B cell (primary cell): ENCODE measurements at regions not wholly inside any gene's neighbourhood (a gene's known extent, or its start where the extent isn't known, plus 50 kb on each side); places are given as distances from the start of the nearest gene placed in this dataset.
"Not testable (repeated sequence)": the region's sequence is repeated elsewhere in the genome, so short reads cannot be mapped to it uniquely, and the experiment has no call there.

ENCODE experiments used
- ATAC-seq: fragments of 200-7000 bp; cut with Tn5 transposase; one replicate; pipeline ENCODE4 v1.10.0; 2021; ENCODE audit warnings: low read depth, mild to moderate bottlenecking, moderate number of reproducible peaks, moderate library complexity
- CTCF ChIA-PET: fragments of 350-600 bp; sonication (Branson Sonifier 250); formaldehyde crosslinking; loops from one replicate; lab custom pipeline; 2021; ENCODE audit warnings: antibody characterized with exemption, inconsistent platforms; lab: Charles Lee
- POLR2A ChIA-PET: fragments of 350-600 bp; sonication (Branson Sonifier 250); formaldehyde crosslinking; loops from one replicate; lab custom pipeline; 2021; ENCODE audit warnings: antibody characterized with exemption; lab: Charles Lee
- DNase-seq: peaks from one replicate; pipeline ENCODE4 v3.0.0; 2013
- H2AFZ ChIP-seq: 2 replicates; pipeline ENCODE4 v1.6.1; 2012; ENCODE audit warnings: mild to moderate bottlenecking, low read depth, low read length; ENCODE audit not compliant: insufficient read depth, poor library complexity, severe bottlenecking
- H3K27ac ChIP-seq, 2 donors: 1 replicate in 1 of 2; 2 replicates in 1 of 2; pipeline ENCODE4 v1.5.1; 2012 to 2013; ENCODE audit warnings: low read length in 2 of 2, mild to moderate bottlenecking in 2 of 2, moderate library complexity in 1 of 2
- H3K27me3 ChIP-seq, 4 experiments: fragments of 200-600 bp in 1 of 4; sonication (generic) in 1 of 4; replicated peaks in 1 of 4; 1 replicate in 2 of 4; 2 replicates in 2 of 4; pipeline versions ENCODE4 v1.6.1 to v1.7.0; 2013 to 2016; ENCODE audit warnings: low read length in 3 of 4, mild to moderate bottlenecking in 2 of 4, mixed read lengths in 1 of 4, moderate library complexity in 1 of 4; ENCODE audit not compliant: insufficient read depth in 4 of 4, control insufficient read depth in 3 of 4; ENCODE audit errors: control extremely low read depth in 1 of 4
- H3K36me3 ChIP-seq, 2 experiments: replicated peaks in 1 of 2; 1 replicate in 1 of 2; 2 replicates in 1 of 2; pipeline versions ENCODE4 v1.6.1 to v1.7.1; 2013; ENCODE audit warnings: low read length in 1 of 2; ENCODE audit not compliant: insufficient read depth in 2 of 2, control insufficient read depth in 1 of 2; ENCODE audit errors: control extremely low read depth in 1 of 2, extremely low read depth in 1 of 2
- H3K4me1 ChIP-seq, 2 donors: fragments of 200-600 bp in 1 of 2; sonication (generic) in 1 of 2; 1 replicate in 1 of 2; 2 replicates in 1 of 2; pipeline versions ENCODE4 v1.5.1 to v1.6.1; 2013 to 2017; ENCODE audit warnings: low read length in 2 of 2; ENCODE audit not compliant: control insufficient read depth in 2 of 2, insufficient read depth in 2 of 2
- H3K4me2 ChIP-seq: replicated peaks from 2 replicates; pipeline ENCODE3; 2012; ENCODE audit warnings: mild to moderate bottlenecking, low read depth, low read length; ENCODE audit not compliant: poor library complexity, severe bottlenecking
- H3K4me3 ChIP-seq, 5 experiments: fragments of 200-600 bp in 1 of 5; sonication (generic) in 1 of 5; 1 replicate in 3 of 5; 2 replicates in 2 of 5; pipeline versions ENCODE4 v1.5.1 to v1.7.0; 2011 to 2016; ENCODE audit warnings: low read length in 4 of 5, mild to moderate bottlenecking in 4 of 5, low read depth in 2 of 5, control low read depth in 1 of 5, moderate library complexity in 1 of 5; ENCODE audit not compliant: insufficient read depth in 1 of 5; ENCODE audit errors: control extremely low read depth in 1 of 5, extremely low read depth in 1 of 5
- H3K79me2 ChIP-seq: fragments of 200-600 bp; sonication (generic); one replicate; pipeline ENCODE4 v1.6.0; 2016; ENCODE audit warnings: low read length; ENCODE audit not compliant: control insufficient read depth, insufficient read depth
- H3K9ac ChIP-seq: fragments of 200-600 bp; sonication (generic); 2 replicates; pipeline ENCODE4 v1.6.1; 2017; ENCODE audit warnings: mild to moderate bottlenecking, low read length, moderate library complexity
- H3K9me3 ChIP-seq, 3 donors: one replicate each; pipeline versions ENCODE4 v1.6.1 to v1.7.1; 2013; ENCODE audit warnings: low read length in 2 of 3; ENCODE audit not compliant: control insufficient read depth in 2 of 3, insufficient read depth in 1 of 3; ENCODE audit errors: control extremely low read depth in 1 of 3
- H4K20me1 ChIP-seq: 2 replicates; pipeline ENCODE4 v1.6.0; 2012; ENCODE audit warnings: mild to moderate bottlenecking, low read length; ENCODE audit not compliant: insufficient read depth, control insufficient read depth, poor library complexity, severe bottlenecking
- H3K27ac Mint-ChIP-seq: one replicate; pipeline ENCODE4 v1.8.0; 2021; ENCODE audit warnings: mixed read lengths
- H3K27me3 Mint-ChIP-seq: one replicate; pipeline ENCODE4 v1.8.0; 2021; ENCODE audit warnings: mixed read lengths
- H3K4me1 Mint-ChIP-seq: one replicate; pipeline ENCODE4 v1.8.0; 2021; ENCODE audit warnings: mixed read lengths
- H3K4me3 Mint-ChIP-seq: one replicate; pipeline ENCODE4 v1.8.0; 2021; ENCODE audit warnings: mixed read lengths
- H3K9me3 Mint-ChIP-seq: one replicate; pipeline ENCODE4 v1.8.0; 2022; ENCODE audit warnings: mixed read lengths; ENCODE audit not compliant: insufficient read depth
- EZH2 ChIP-seq: IDR thresholded peaks from 2 replicates; pipeline ENCODE4 v1.6.1; 2012; ENCODE audit warnings: borderline replicate concordance, low read depth, mild to moderate bottlenecking, moderate library complexity, low read length; ENCODE audit not compliant: insufficient read depth, poor library complexity, severe bottlenecking
- WGBS: methylation state at CpG from one replicate; pipeline ENCODE4 v1.1.5; 2013; ENCODE audit warnings: missing lambda C conversion rate; ENCODE audit not compliant: insufficient coverage; 5-methylcytosine and 5-hydroxymethylcytosine counted together
- intact Hi-C: fragments of 100-400 bp; cut with micrococcal nuclease; formaldehyde crosslinking; loops from one replicate; pipeline ENCODE4 v1.10.0; 2022
- TF ChIP-seq, protein P1 (sequence below): fragments of 200-600 bp; IDR thresholded peaks from one replicate; pipeline ENCODE4 v1.8.0; 2022; ENCODE audit warnings: antibody characterized with exemption, mild to moderate bottlenecking

GRCh38 chr11:45738194-45738593, 66.8 kb upstream of the SLC35C1 start:
- H3K9ac ChIP-seq, H3K4me1 ChIP-seq, H3K36me3 ChIP-seq, H3K4me3 Mint-ChIP-seq, H3K4me3 ChIP-seq, H3K27ac ChIP-seq, H2AFZ ChIP-seq, DNase-seq, H3K79me2 ChIP-seq, H3K9me3 Mint-ChIP-seq, H3K4me2 ChIP-seq, ATAC-seq, H3K27ac Mint-ChIP-seq, H4K20me1 ChIP-seq, H3K9me3 ChIP-seq, H3K27me3 ChIP-seq, intact Hi-C loops, H3K4me1 Mint-ChIP-seq, CTCF ChIA-PET, POLR2A ChIA-PET: not testable (repeated sequence)
- peaks cover 40% of the 10 kb centered on the region for H3K27me3 Mint-ChIP-seq
- no CpG with 5 or more reads among the region's 37 CpGs for WGBS

DNA sequence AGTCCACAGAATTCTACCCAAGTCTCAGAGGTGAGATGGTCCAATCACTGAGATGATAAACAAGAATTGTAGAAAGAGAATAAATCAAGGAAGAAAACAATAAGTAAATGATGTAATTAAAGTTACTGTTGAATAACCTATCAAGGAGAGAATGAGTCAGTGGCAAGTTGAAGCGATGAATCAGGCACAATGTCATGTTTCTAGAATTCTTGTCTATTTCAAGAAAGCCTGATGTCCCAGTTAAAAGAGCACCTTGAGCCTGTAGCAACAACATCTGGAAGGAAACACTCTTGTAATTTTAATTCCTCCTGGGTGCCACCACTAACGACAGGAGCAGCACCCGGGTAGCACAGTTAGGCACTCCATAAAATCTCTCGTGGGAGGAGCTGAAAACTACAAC, 67.9 kb upstream of the SLC35C1 start:
- Histone ChIP-seq H3K27ac (no peak overlapping the region), H2AFZ (no peak overlapping the region), H3K27me3 (peaks cover 0 to 4% (median under 1%) of the 10 kb centered on the region in 4 experiments), H3K4me1 (no peaks in the 10 kb centered on the region), H3K4me3 (no peak overlapping the region), H3K4me2 (no peak overlapping the region), H3K36me3 (no peaks in the 10 kb centered on the region), H4K20me1 (no peaks in the 10 kb centered on the region), H3K9ac (no peak overlapping the region), H3K9me3 (no peaks in the 10 kb centered on the region), H3K79me2 (no peaks in the 10 kb centered on the region)
- no peak for TF ChIP-seq EZH2
- TF ChIP-seq, protein P1, sequence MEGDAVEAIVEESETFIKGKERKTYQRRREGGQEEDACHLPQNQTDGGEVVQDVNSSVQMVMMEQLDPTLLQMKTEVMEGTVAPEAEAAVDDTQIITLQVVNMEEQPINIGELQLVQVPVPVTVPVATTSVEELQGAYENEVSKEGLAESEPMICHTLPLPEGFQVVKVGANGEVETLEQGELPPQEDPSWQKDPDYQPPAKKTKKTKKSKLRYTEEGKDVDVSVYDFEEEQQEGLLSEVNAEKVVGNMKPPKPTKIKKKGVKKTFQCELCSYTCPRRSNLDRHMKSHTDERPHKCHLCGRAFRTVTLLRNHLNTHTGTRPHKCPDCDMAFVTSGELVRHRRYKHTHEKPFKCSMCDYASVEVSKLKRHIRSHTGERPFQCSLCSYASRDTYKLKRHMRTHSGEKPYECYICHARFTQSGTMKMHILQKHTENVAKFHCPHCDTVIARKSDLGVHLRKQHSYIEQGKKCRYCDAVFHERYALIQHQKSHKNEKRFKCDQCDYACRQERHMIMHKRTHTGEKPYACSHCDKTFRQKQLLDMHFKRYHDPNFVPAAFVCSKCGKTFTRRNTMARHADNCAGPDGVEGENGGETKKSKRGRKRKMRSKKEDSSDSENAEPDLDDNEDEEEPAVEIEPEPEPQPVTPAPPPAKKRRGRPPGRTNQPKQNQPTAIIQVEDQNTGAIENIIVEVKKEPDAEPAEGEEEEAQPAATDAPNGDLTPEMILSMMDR: no peak
- POLR2A ChIA-PET: no interaction called here
- intact Hi-C loops: no loop called here
- DNase-seq (no peak), ATAC-seq (no peak)
- Mint-ChIP-seq H3K4me3 (no peak overlapping the region), H3K4me1 (no peaks in the 10 kb centered on the region), H3K27ac (no peak overlapping the region), H3K27me3 (peaks cover 33% of the 10 kb centered on the region), H3K9me3 (no peaks in the 10 kb centered on the region)
- WGBS: 100% methylated on average over 1 of the region's 4 CpGs
- CTCF ChIA-PET: no interaction called here
